Heart left ventricle (tissue), 13 donors: ENCODE measurements at regions not wholly inside any gene's neighbourhood (a gene's known extent, or its start where the extent isn't known, plus 50 kb on each side); places are given as distances from the start of the nearest gene placed in this dataset.
"Not testable (repeated sequence)": the region's sequence is repeated elsewhere in the genome, so short reads cannot be mapped to it uniquely, and the experiment has no call there.

Source experiments
- CTCF ChIP-seq, 12 donors: fragments of 200-600 bp; sonication (generic) in 4 of 12; IDR thresholded peaks; one replicate each; pipeline versions ENCODE4 v1.5.0 to v1.8.0; 2018 to 2022; ENCODE audit warnings: antibody characterized with exemption in 12 of 12, mild to moderate bottlenecking in 5 of 12
- POLR2A ChIP-seq, 2 donors: fragments of 450-650 bp; IDR thresholded peaks; one replicate each; pipeline ENCODE4 v1.6.1; 2017; ENCODE audit warnings: antibody characterized with exemption in 2 of 2, mild to moderate bottlenecking in 2 of 2, moderate library complexity in 2 of 2
- donor health status: ischemic (EF 13 %, LVEDD 7.1; RV severe dilation, severe dysfunction).
- donor health status: DM: no; HTN: yes; CAD: no.
- donor health status: DM: no; HTN: no; CAD: no.
- donor health status: ischemic (EF 25% LVEDD 6.9; RV normal size, moderate dysfunction).
- donor health status: ischemic (EF 25% LVEDD 5.7; RV mildly dilated, moderate dysfunction).
- donor health status: ischemic (EF 35%, LVEDD 5.7; RV mildly dilated, moderate dysfunction).
- donor health status: nonischemic (EF 11% LVEDD 7.7; RV severe dilation, severe dysfunction).
- donor health status: DM: yes; HTN: yes; CAD: no.
- donor health status: PGD.
- donor health status: ischemic (EF 29% LVEDD 5.4; RV normal size, mild dysfunction).
- donor health status: nonischemic (EF 23%, LVEDD 6.1; RV moderate dilation, normal function).

GRCh38 chr20:26161741-26162140 lies 465.1 kb upstream of the ZNF337 start:
- TF ChIP-seq CTCF, POLR2A (IDR thresholded peaks at IDR 0.05): not testable (repeated sequence)
